Esophagus muscularis mucosa (tissue), 4 donors: ENCODE measurements at regions not wholly inside any gene's neighbourhood (a gene's known extent, or its start where the extent isn't known, plus 50 kb on each side); places are given as distances from the start of the nearest gene placed in this dataset.

ENCODE experiments used
- DNase-seq: peaks from one replicate; pipeline ENCODE4 v3.0.0-alpha.2; 2017; ENCODE audit errors: extremely low spot score
- H3K27ac ChIP-seq, 4 donors: fragments of 200-600 bp; sonication (generic); replicated peaks in 1 of 4; 1 replicate in 3 of 4; 2 replicates in 1 of 4; pipeline ENCODE4 v1.5.1; 2016 to 2019; ENCODE audit warnings: mild to moderate bottlenecking in 1 of 4
- H3K27me3 ChIP-seq, 4 donors: fragments of 200-600 bp; sonication (generic); one replicate each; pipeline versions ENCODE4 v1.5.1 to v1.6.0; 2016 to 2019
- H3K36me3 ChIP-seq, 4 donors: fragments of 200-600 bp; sonication (generic); one replicate each; pipeline ENCODE4 v1.5.1; 2016 to 2019
- H3K4me1 ChIP-seq, 4 donors: fragments of 200-600 bp; sonication (generic); one replicate each; pipeline ENCODE4 v1.5.1; 2016 to 2019
- H3K4me3 ChIP-seq, 4 donors: fragments of 200-600 bp; sonication (generic); 1 replicate in 2 of 4; 2 replicates in 2 of 4; pipeline ENCODE4 v1.5.1; 2016 to 2019; ENCODE audit warnings: mild to moderate bottlenecking in 4 of 4, moderate library complexity in 1 of 4
- H3K9me3 ChIP-seq, 4 donors: fragments of 200-600 bp; sonication (generic); 1 replicate in 3 of 4; 2 replicates in 1 of 4; pipeline ENCODE4 v1.5.1; 2016 to 2019
- EP300 ChIP-seq: sonication (generic); formaldehyde crosslinking; IDR thresholded peaks from one replicate; pipeline ENCODE4 v1.6.1; 2017; ENCODE audit warnings: antibody characterized with exemption
- POLR2A ChIP-seq: fragments of 450-650 bp; IDR thresholded peaks from one replicate; pipeline ENCODE4 v1.6.1; 2017; ENCODE audit warnings: antibody characterized with exemption, moderate library complexity, mild to moderate bottlenecking, low read depth
- POLR2AphosphoS5 ChIP-seq, 2 donors: sonication (generic); formaldehyde crosslinking; IDR thresholded peaks; one replicate each; pipeline ENCODE4 v1.6.1; 2017; ENCODE audit warnings: antibody characterized with exemption in 2 of 2
- WGBS: methylation state at CpG from one replicate; pipeline ENCODE4 v1.1.5; 2018; 5-methylcytosine and 5-hydroxymethylcytosine counted together
- intact Hi-C: fragments of 100-400 bp; cut with DNase I; formaldehyde crosslinking; loops from one replicate; pipeline ENCODE4 v1.15.1; 2023
- TF ChIP-seq, protein P1 (sequence below), 3 experiments: fragments of 200-600 bp in 2 of 3; fragments of 450-650 bp in 1 of 3; sonication (generic) in 2 of 3; IDR thresholded peaks; one replicate each; pipeline ENCODE4 v1.5.1; 2017 to 2019; ENCODE audit warnings: antibody characterized with exemption in 3 of 3, mild to moderate bottlenecking in 2 of 3, moderate library complexity in 1 of 3

DNA sequence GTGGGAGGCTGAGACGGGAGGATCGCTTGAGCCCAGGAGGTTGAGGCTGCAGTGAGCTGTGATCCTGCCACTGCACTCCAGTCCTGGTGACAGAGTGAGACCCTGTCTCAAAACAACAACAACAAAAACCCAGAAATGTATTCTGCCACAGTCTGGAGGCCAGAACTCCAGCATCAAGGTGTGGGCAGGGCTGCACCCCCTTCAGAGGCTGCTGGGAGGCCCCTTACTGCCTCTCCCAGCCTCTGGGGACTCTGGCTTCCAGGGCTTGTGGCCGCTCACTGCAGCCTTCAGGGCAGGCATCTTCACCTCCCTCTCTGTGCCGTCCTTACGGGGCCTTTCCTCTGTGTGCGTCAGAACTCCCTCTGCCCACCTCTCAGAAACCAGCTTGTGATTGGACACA is 209.4 kb upstream of the GSE1 start:
- Histone ChIP-seq H3K4me1 (peaks cover 5 to 11% (median 7%) of the 10 kb centered on the region in 4 donors), H3K27me3 (no peaks in the 10 kb centered on the region), H3K9me3 (no peaks in the 10 kb centered on the region), H3K27ac (no peak overlapping the region), H3K4me3 (no peak overlapping the region), H3K36me3 (no peaks in the 10 kb centered on the region)
- intact Hi-C loops = no loop called here
- 82% methylated on average over 5 of the region's 6 CpGs for WGBS
- DNase-seq = no peak
- TF ChIP-seq, protein P1, sequence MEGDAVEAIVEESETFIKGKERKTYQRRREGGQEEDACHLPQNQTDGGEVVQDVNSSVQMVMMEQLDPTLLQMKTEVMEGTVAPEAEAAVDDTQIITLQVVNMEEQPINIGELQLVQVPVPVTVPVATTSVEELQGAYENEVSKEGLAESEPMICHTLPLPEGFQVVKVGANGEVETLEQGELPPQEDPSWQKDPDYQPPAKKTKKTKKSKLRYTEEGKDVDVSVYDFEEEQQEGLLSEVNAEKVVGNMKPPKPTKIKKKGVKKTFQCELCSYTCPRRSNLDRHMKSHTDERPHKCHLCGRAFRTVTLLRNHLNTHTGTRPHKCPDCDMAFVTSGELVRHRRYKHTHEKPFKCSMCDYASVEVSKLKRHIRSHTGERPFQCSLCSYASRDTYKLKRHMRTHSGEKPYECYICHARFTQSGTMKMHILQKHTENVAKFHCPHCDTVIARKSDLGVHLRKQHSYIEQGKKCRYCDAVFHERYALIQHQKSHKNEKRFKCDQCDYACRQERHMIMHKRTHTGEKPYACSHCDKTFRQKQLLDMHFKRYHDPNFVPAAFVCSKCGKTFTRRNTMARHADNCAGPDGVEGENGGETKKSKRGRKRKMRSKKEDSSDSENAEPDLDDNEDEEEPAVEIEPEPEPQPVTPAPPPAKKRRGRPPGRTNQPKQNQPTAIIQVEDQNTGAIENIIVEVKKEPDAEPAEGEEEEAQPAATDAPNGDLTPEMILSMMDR (IDR thresholded peaks at IDR 0.05) = no peak
- no peak for TF ChIP-seq EP300
- no peak for TF ChIP-seq POLR2A
- TF ChIP-seq POLR2AphosphoS5 (IDR thresholded peaks at IDR 0.05) = no peak

DNA sequence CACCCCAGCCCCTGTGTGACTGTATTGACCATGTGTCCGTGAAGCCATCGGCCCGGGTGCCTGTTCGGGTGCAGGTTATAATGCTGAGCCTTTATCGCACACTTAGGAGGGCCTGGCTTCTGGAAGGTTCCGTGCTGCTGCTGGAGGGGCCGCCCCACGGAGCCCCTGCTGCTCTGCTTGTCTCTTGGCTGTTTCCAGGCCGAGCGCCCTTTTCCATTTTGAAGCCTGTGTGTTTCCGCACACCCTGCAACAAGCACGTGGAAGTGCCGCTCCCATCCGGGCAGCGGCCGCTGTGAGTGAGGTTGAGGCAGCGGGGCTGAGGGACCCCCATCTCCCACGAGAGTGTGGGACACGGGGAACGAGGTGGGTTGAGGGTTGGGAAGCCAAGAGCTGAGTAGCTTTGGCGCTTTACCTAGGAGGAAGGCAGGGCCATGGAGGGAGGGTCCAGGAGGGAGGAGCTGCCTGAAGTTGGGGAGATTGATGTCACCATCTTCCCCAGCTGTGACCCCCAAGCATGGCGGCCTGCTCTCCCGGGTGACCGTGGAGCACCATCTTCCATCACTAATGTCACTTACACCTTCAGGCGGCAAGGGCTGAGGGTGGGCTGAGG is 200.1 kb upstream of the GSE1 start:
- no peaks in the 10 kb centered on the region for H3K36me3 ChIP-seq
- 94% methylated on average over 25 of the region's 25 CpGs for WGBS
- no peak overlapping the region for H3K4me3 ChIP-seq
- H3K4me1 ChIP-seq = peaks cover 9 to 16% (median 13%) of the 10 kb centered on the region in 4 donors
- TF ChIP-seq POLR2A (no peak), POLR2AphosphoS5 (IDR thresholded peaks at IDR 0.05) (no peak), EP300 (no peak)
- TF ChIP-seq, protein P1 (IDR thresholded peaks at IDR 0.05) = no peak
- intact Hi-C loops = no loop called here
- H3K27ac ChIP-seq = no peak overlapping the region
- H3K27me3 ChIP-seq = no peaks in the 10 kb centered on the region
- no peak for DNase-seq
- no peaks in the 10 kb centered on the region for H3K9me3 ChIP-seq

DNA sequence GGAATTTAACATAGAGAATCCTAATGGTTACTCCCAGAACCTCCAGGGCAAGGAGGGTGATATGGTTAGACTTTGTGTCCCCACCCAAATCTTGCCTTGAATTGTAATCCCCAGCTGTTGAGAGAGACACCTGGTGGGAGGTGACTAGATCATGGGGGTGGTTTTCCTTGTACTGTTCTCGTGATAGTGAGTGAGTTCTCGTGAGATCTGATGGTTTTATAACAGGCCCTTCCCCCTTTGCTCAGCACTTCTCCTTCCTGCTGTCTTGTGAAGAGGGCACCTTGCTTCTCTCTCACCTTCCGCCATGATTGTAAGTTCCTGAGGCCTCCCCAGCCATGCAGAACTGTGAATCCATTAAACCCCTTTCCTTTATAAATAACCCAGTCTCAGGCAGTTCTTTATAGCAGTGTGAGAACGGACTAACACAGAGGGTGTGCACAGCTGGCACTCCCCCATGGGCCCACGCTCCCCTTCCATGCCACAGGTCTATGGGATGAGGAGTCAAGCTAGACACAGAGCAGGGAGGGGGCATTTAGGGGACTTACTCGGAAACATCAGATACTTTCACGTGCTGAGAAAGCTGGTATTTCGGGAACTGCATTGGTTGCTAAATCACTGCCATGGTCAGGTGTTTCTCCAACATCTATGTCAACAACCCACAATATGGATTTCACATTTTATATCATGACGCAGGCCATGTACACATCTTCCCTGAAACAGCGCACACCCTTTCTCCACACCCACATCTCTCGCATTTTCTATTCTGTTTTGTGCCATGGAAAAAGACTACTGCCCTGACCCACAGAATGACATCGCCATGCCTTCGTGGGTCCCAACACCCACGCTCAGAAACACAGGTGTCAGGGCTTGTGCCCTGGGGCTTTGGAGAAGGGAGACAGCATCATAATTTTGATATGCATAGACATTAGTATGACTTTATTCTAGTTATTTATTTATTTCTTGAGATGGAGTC is 199.1 kb upstream of the GSE1 start:
- no peak overlapping the region for H3K27ac ChIP-seq
- no peaks in the 10 kb centered on the region for H3K9me3 ChIP-seq
- no peak for TF ChIP-seq POLR2A
- TF ChIP-seq EP300 = no peak
- no peak for TF ChIP-seq POLR2AphosphoS5 (IDR thresholded peaks at IDR 0.05)
- TF ChIP-seq, protein P1 (IDR thresholded peaks at IDR 0.05) = no peak
- H3K36me3 ChIP-seq = no peaks in the 10 kb centered on the region
- H3K4me3 ChIP-seq = no peak overlapping the region
- H3K4me1 ChIP-seq = peaks cover 9 to 16% (median 13%) of the 10 kb centered on the region in 4 donors
- intact Hi-C loops = no loop called here
- WGBS = 95% methylated on average over 14 of the region's 14 CpGs
- no peak for DNase-seq
- no peaks in the 10 kb centered on the region for H3K27me3 ChIP-seq

DNA sequence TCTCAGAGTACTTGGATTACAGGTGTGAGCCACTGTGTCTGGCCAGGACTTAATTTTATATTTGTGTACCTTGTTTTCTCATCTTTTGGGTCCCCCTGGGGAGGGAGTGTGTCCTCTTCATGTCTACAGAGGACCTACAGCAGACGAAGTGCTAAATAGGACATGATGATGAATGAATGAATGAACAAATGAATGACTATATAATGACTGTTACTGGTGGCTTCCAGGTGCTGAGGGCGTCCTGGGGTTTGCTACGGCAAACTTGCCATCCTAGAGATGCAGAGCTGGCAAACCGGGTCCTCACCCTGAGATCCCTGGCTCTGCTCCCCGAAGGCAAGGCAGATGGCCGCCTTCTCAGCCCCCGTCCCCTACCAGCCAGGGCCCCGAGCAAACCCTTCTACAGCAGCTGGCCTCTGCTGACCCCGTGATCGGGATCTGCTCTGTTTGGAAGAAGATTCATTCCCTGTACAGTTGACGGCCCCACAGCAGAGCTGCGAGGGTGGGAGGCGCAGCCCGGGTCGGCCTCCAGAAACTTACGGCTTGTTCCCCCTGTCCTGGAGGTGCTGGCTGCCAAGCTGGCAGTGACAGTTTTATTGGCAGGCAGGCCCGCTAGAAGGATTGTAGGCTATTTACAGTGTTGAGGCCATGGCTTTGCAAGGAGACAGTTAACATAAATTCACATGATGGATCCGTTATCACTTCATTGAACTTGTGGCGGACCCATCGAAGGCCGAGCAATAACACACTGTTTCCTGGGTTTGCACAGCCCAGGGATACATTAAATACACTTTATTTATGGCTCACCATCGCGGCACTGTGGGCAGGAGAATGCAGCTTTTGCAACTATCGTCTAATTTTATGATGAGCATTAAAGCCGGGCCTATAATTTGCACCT is 197.7 kb upstream of the GSE1 start:
- Histone ChIP-seq H3K9me3 (no peaks in the 10 kb centered on the region), H3K4me1 (peaks cover 9 to 17% (median 15%) of the 10 kb centered on the region in 4 donors), H3K36me3 (no peaks in the 10 kb centered on the region), H3K27me3 (no peaks in the 10 kb centered on the region), H3K4me3 (no peak overlapping the region), H3K27ac (peak overlapping the region in 1 of 4 donors; percentile 60)
- TF ChIP-seq POLR2A (no peak), EP300 (no peak)
- 61% methylated on average over 11 of the region's 25 CpGs for WGBS
- intact Hi-C loops = no loop called here
- DNase-seq = no peak
